ENCODE measurements at regions not wholly inside any gene's neighbourhood (a gene's known extent, or its start where the extent isn't known, plus 50 kb on each side); places are given as distances from the start of the nearest gene placed in this dataset.

- Histone ChIP-seq H3K27me3 (ENCODE audit: insufficient read depth, poor library complexity, severe bottlenecking) (no peaks in the 10 kb centered on the region), H3K27ac (replicated peaks) (no peak overlapping the region), H3K4me3 (replicated peaks; ENCODE audit: insufficient read depth, low read length) (no peak overlapping the region)
- TF ChIP-seq, protein P1, sequence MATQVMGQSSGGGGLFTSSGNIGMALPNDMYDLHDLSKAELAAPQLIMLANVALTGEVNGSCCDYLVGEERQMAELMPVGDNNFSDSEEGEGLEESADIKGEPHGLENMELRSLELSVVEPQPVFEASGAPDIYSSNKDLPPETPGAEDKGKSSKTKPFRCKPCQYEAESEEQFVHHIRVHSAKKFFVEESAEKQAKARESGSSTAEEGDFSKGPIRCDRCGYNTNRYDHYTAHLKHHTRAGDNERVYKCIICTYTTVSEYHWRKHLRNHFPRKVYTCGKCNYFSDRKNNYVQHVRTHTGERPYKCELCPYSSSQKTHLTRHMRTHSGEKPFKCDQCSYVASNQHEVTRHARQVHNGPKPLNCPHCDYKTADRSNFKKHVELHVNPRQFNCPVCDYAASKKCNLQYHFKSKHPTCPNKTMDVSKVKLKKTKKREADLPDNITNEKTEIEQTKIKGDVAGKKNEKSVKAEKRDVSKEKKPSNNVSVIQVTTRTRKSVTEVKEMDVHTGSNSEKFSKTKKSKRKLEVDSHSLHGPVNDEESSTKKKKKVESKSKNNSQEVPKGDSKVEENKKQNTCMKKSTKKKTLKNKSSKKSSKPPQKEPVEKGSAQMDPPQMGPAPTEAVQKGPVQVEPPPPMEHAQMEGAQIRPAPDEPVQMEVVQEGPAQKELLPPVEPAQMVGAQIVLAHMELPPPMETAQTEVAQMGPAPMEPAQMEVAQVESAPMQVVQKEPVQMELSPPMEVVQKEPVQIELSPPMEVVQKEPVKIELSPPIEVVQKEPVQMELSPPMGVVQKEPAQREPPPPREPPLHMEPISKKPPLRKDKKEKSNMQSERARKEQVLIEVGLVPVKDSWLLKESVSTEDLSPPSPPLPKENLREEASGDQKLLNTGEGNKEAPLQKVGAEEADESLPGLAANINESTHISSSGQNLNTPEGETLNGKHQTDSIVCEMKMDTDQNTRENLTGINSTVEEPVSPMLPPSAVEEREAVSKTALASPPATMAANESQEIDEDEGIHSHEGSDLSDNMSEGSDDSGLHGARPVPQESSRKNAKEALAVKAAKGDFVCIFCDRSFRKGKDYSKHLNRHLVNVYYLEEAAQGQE (IDR thresholded peaks at IDR 0.05; ENCODE audit: insufficient replicate concordance, low read depth), result no peak
- TF ChIP-seq SPI1 (IDR thresholded peaks at IDR 0.05; ENCODE audit: borderline replicate concordance, low read depth) (no peak), POLR2AphosphoS5 (IDR thresholded peaks at IDR 0.05; ENCODE audit: low read depth) (no peak), GABPA (IDR thresholded peaks at IDR 0.05; ENCODE audit: low read depth) (no peak)
- TF ChIP-seq, protein P2, sequence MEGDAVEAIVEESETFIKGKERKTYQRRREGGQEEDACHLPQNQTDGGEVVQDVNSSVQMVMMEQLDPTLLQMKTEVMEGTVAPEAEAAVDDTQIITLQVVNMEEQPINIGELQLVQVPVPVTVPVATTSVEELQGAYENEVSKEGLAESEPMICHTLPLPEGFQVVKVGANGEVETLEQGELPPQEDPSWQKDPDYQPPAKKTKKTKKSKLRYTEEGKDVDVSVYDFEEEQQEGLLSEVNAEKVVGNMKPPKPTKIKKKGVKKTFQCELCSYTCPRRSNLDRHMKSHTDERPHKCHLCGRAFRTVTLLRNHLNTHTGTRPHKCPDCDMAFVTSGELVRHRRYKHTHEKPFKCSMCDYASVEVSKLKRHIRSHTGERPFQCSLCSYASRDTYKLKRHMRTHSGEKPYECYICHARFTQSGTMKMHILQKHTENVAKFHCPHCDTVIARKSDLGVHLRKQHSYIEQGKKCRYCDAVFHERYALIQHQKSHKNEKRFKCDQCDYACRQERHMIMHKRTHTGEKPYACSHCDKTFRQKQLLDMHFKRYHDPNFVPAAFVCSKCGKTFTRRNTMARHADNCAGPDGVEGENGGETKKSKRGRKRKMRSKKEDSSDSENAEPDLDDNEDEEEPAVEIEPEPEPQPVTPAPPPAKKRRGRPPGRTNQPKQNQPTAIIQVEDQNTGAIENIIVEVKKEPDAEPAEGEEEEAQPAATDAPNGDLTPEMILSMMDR (IDR thresholded peaks at IDR 0.05; ENCODE audit: insufficient read depth, low read length), result no peak
- no peak for DNase-seq (ENCODE audit: low read depth in 1 of 2, low spot score in 1 of 2)
Observed at GRCh38 chr4:24070117-24070516, 180.3 kb upstream of the PPARGC1A start.

DNA sequence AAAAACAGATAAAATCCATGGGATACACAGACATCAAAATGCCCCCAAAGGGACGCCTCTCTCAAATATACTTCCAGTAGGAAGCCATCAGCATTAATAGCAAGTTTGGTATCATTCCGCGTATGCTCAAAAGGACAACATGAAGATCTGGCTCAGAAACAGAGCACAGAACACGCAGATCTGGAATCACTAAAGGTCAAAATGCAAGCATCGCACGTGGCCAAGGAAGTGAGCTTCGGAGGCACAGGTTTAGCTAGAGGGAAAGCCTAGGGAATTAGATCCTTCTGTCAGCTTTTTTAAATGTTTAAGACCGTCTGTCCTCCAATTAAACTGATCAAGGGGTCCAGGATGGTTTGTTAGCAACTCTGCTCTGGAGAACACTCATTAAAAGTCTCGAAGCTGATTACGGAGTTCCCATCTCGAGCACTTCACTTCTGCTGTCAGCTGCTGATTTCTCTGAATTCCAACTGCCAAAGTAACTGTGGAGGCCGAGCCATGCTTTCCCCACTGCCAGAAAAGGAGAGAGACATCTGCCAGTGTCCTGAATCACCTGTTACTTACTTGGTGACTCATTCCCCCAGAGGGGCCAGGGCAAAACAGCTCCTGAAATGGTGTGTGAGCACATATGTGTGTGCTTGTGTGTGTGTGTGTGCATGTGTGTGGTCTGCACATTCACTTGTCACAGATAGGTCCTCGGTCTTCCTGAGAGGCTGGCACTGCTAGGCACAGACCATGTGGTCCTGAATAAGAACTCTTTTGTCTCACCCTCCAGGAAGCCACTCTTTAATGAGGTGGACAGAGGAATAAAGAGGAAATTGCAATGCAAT lies 177.7 kb upstream of the PPARGC1A start:
- H3K4me3 ChIP-seq (replicated peaks; ENCODE audit: insufficient read depth, low read length), result no peak overlapping the region
- no peaks in the 10 kb centered on the region for H3K27me3 ChIP-seq (ENCODE audit: insufficient read depth, poor library complexity, severe bottlenecking)
- H3K27ac ChIP-seq (replicated peaks), result no peak overlapping the region
- no peak for DNase-seq (ENCODE audit: low read depth in 1 of 2, low spot score in 1 of 2)
- no peak for TF ChIP-seq GABPA (IDR thresholded peaks at IDR 0.05; ENCODE audit: low read depth)
- TF ChIP-seq SPI1 (IDR thresholded peaks at IDR 0.05; ENCODE audit: borderline replicate concordance, low read depth), result no peak
- no peak for TF ChIP-seq POLR2AphosphoS5 (IDR thresholded peaks at IDR 0.05; ENCODE audit: low read depth)
- TF ChIP-seq, protein P2 (IDR thresholded peaks at IDR 0.05; ENCODE audit: insufficient read depth, low read length), result no peak
- TF ChIP-seq, protein P1 (IDR thresholded peaks at IDR 0.05; ENCODE audit: insufficient replicate concordance, low read depth), result no peak

DNA sequence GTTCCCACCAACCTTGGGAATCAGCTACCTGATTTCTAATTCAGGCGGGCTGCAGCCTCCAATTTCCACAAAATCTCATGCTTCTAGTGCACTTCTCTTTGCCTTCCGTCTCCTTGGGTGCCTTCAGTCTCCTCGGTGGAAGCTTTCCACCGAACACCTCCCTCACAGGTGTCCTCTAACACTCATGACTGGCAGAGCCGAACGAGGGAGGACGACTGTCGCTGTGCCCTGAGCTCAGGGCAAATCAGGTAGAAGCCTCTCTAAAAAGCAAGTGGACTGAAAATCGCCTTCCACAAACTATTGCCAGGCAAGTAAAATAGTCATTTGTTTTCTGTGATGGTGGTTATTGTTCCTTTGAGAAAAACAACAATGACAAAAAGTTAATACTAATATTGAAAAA lies 176.1 kb upstream of the PPARGC1A start:
- no peak overlapping the region for H3K27ac ChIP-seq (replicated peaks)
- TF ChIP-seq, protein P2 (IDR thresholded peaks at IDR 0.05; ENCODE audit: insufficient read depth, low read length), result no peak
- TF ChIP-seq SPI1 (IDR thresholded peaks at IDR 0.05; ENCODE audit: borderline replicate concordance, low read depth), result no peak
- no peak for TF ChIP-seq GABPA (IDR thresholded peaks at IDR 0.05; ENCODE audit: low read depth)
- TF ChIP-seq, protein P1 (IDR thresholded peaks at IDR 0.05; ENCODE audit: insufficient replicate concordance, low read depth), result no peak
- DNase-seq (ENCODE audit: low read depth in 1 of 2, low spot score in 1 of 2), result no peak

More for the DNA sequence above, 176.1 kb upstream of the PPARGC1A start:
- Histone ChIP-seq H3K4me3 (replicated peaks; ENCODE audit: insufficient read depth, low read length) (no peak overlapping the region), H3K27me3 (ENCODE audit: insufficient read depth, poor library complexity, severe bottlenecking) (no peaks in the 10 kb centered on the region)

Data from HL-60 (cell line).